ENCODE measurements at regions not wholly inside any gene's neighbourhood (a gene's known extent, or its start where the extent isn't known, plus 50 kb on each side); places are given as distances from the start of the nearest gene placed in this dataset.

GRCh38 chr16:64122177-64122576 lies 999.7 kb downstream of the CDH11 start:
- H3K4me3 ChIP-seq (ENCODE audit: low read length): no peak overlapping the region
- H3K4me1 ChIP-seq (ENCODE audit: insufficient read depth, low read length): no peaks in the 10 kb centered on the region
- H3K27ac ChIP-seq (ENCODE audit: low read length): no peak overlapping the region
- no peaks in the 10 kb centered on the region for H3K36me3 ChIP-seq (ENCODE audit: insufficient read depth, low read depth, low read length)
- no peaks in the 10 kb centered on the region for H3K9me3 ChIP-seq (ENCODE audit: insufficient read depth, low read depth, low read length)
- no peaks in the 10 kb centered on the region for H3K27me3 ChIP-seq (ENCODE audit: insufficient read depth, low read length)
- no peak overlapping the region for H3K9ac ChIP-seq (ENCODE audit: low read depth, low read length)

- Histone ChIP-seq H3K4me1 (ENCODE audit: insufficient read depth, low read length) (no peaks in the 10 kb centered on the region), H3K9me3 (ENCODE audit: insufficient read depth, low read depth, low read length) (no peaks in the 10 kb centered on the region), H3K27me3 (ENCODE audit: insufficient read depth, low read length) (no peaks in the 10 kb centered on the region), H3K36me3 (ENCODE audit: insufficient read depth, low read depth, low read length) (no peaks in the 10 kb centered on the region), H3K9ac (ENCODE audit: low read depth, low read length) (no peak overlapping the region), H3K27ac (ENCODE audit: low read length) (no peak overlapping the region), H3K4me3 (ENCODE audit: low read length) (no peak overlapping the region)
Observed at GRCh38 chr16:64121473-64121872, 1000.4 kb downstream of the CDH11 start.

GRCh38 chr16:64116151-64116550 lies 1005.7 kb downstream of the CDH11 start:
- Histone ChIP-seq H3K27me3 (ENCODE audit: insufficient read depth, low read length) (no peaks in the 10 kb centered on the region), H3K4me3 (ENCODE audit: low read length) (no peak overlapping the region), H3K9me3 (ENCODE audit: insufficient read depth, low read depth, low read length) (no peaks in the 10 kb centered on the region), H3K9ac (ENCODE audit: low read depth, low read length) (no peak overlapping the region), H3K27ac (ENCODE audit: low read length) (no peak overlapping the region), H3K36me3 (ENCODE audit: insufficient read depth, low read depth, low read length) (no peaks in the 10 kb centered on the region), H3K4me1 (ENCODE audit: insufficient read depth, low read length) (no peaks in the 10 kb centered on the region)

- no peaks in the 10 kb centered on the region for H3K36me3 ChIP-seq (ENCODE audit: insufficient read depth, low read depth, low read length)
- H3K9me3 ChIP-seq (ENCODE audit: insufficient read depth, low read depth, low read length): no peaks in the 10 kb centered on the region
- no peak overlapping the region for H3K9ac ChIP-seq (ENCODE audit: low read depth, low read length)
- H3K27me3 ChIP-seq (ENCODE audit: insufficient read depth, low read length): no peaks in the 10 kb centered on the region
- H3K4me3 ChIP-seq (ENCODE audit: low read length): no peak overlapping the region
- no peak overlapping the region for H3K27ac ChIP-seq (ENCODE audit: low read length)
- H3K4me1 ChIP-seq (ENCODE audit: insufficient read depth, low read length): no peaks in the 10 kb centered on the region
Observed at GRCh38 chr16:64109241-64109640, 1012.6 kb downstream of the CDH11 start.

- Histone ChIP-seq H3K36me3 (ENCODE audit: insufficient read depth, low read depth, low read length) (no peaks in the 10 kb centered on the region), H3K4me3 (ENCODE audit: low read length) (no peak overlapping the region), H3K9me3 (ENCODE audit: insufficient read depth, low read depth, low read length) (no peaks in the 10 kb centered on the region), H3K9ac (ENCODE audit: low read depth, low read length) (no peak overlapping the region), H3K27ac (ENCODE audit: low read length) (no peak overlapping the region), H3K27me3 (ENCODE audit: insufficient read depth, low read length) (no peaks in the 10 kb centered on the region), H3K4me1 (ENCODE audit: insufficient read depth, low read length) (no peaks in the 10 kb centered on the region)
Observed at GRCh38 chr16:64102654-64103053, 1019.2 kb downstream of the CDH11 start.

GRCh38 chr16:64098451-64098850 lies 1023.4 kb downstream of the CDH11 start:
- Histone ChIP-seq H3K4me3 (ENCODE audit: low read length) (no peak overlapping the region), H3K27ac (ENCODE audit: low read length) (no peak overlapping the region), H3K4me1 (ENCODE audit: insufficient read depth, low read length) (no peaks in the 10 kb centered on the region)

GRCh38 chr16:64096689-64097088 lies 1025.2 kb downstream of the CDH11 start:
- H3K4me3 ChIP-seq (ENCODE audit: low read length): no peak overlapping the region
- no peak overlapping the region for H3K27ac ChIP-seq (ENCODE audit: low read length)
- H3K36me3 ChIP-seq (ENCODE audit: insufficient read depth, low read depth, low read length): no peaks in the 10 kb centered on the region
- H3K9me3 ChIP-seq (ENCODE audit: insufficient read depth, low read depth, low read length): no peaks in the 10 kb centered on the region
- H3K27me3 ChIP-seq (ENCODE audit: insufficient read depth, low read length): no peaks in the 10 kb centered on the region
- H3K4me1 ChIP-seq (ENCODE audit: insufficient read depth, low read length): no peaks in the 10 kb centered on the region
- no peak overlapping the region for H3K9ac ChIP-seq (ENCODE audit: low read depth, low read length)

More at GRCh38 chr16:64098451-64098850, 1023.4 kb downstream of the CDH11 start:
- Histone ChIP-seq H3K27me3 (ENCODE audit: insufficient read depth, low read length) (no peaks in the 10 kb centered on the region), H3K9me3 (ENCODE audit: insufficient read depth, low read depth, low read length) (no peaks in the 10 kb centered on the region), H3K9ac (ENCODE audit: low read depth, low read length) (no peak overlapping the region), H3K36me3 (ENCODE audit: insufficient read depth, low read depth, low read length) (no peaks in the 10 kb centered on the region)

- Histone ChIP-seq H3K36me3 (ENCODE audit: insufficient read depth, low read depth, low read length) (no peaks in the 10 kb centered on the region), H3K4me1 (ENCODE audit: insufficient read depth, low read length) (no peaks in the 10 kb centered on the region), H3K27ac (ENCODE audit: low read length) (no peak overlapping the region), H3K9ac (ENCODE audit: low read depth, low read length) (no peak overlapping the region), H3K4me3 (ENCODE audit: low read length) (no peak overlapping the region), H3K9me3 (ENCODE audit: insufficient read depth, low read depth, low read length) (no peaks in the 10 kb centered on the region), H3K27me3 (ENCODE audit: insufficient read depth, low read length) (no peaks in the 10 kb centered on the region)
Observed at GRCh38 chr16:64094992-64095634, 1026.8 kb downstream of the CDH11 start.

- no peaks in the 10 kb centered on the region for H3K4me1 ChIP-seq (ENCODE audit: insufficient read depth, low read length)
- no peak overlapping the region for H3K27ac ChIP-seq (ENCODE audit: low read length)
- no peaks in the 10 kb centered on the region for H3K27me3 ChIP-seq (ENCODE audit: insufficient read depth, low read length)
- H3K9me3 ChIP-seq (ENCODE audit: insufficient read depth, low read depth, low read length): no peaks in the 10 kb centered on the region
- no peak overlapping the region for H3K9ac ChIP-seq (ENCODE audit: low read depth, low read length)
- no peak overlapping the region for H3K4me3 ChIP-seq (ENCODE audit: low read length)
- no peaks in the 10 kb centered on the region for H3K36me3 ChIP-seq (ENCODE audit: insufficient read depth, low read depth, low read length)
Observed at GRCh38 chr16:64094181-64094965, 1027.5 kb downstream of the CDH11 start.

- Histone ChIP-seq H3K27me3 (ENCODE audit: insufficient read depth, low read length) (no peaks in the 10 kb centered on the region), H3K27ac (ENCODE audit: low read length) (no peak overlapping the region)
Observed at GRCh38 chr16:64092271-64092670, 1029.6 kb downstream of the CDH11 start.

GRCh38 chr16:64090327-64090726 lies 1031.5 kb downstream of the CDH11 start:
- Histone ChIP-seq H3K9ac (ENCODE audit: low read depth, low read length) (no peak overlapping the region), H3K9me3 (ENCODE audit: insufficient read depth, low read depth, low read length) (no peaks in the 10 kb centered on the region)

More at GRCh38 chr16:64092271-64092670, 1029.6 kb downstream of the CDH11 start:
- H3K36me3 ChIP-seq (ENCODE audit: insufficient read depth, low read depth, low read length): no peaks in the 10 kb centered on the region
- no peaks in the 10 kb centered on the region for H3K4me1 ChIP-seq (ENCODE audit: insufficient read depth, low read length)
- no peak overlapping the region for H3K4me3 ChIP-seq (ENCODE audit: low read length)
- H3K9ac ChIP-seq (ENCODE audit: low read depth, low read length): no peak overlapping the region
- no peaks in the 10 kb centered on the region for H3K9me3 ChIP-seq (ENCODE audit: insufficient read depth, low read depth, low read length)

GRCh38 chr16:64089697-64090096 lies 1032.2 kb downstream of the CDH11 start:
- Histone ChIP-seq H3K4me1 (ENCODE audit: insufficient read depth, low read length) (no peaks in the 10 kb centered on the region), H3K9ac (ENCODE audit: low read depth, low read length) (no peak overlapping the region), H3K27ac (ENCODE audit: low read length) (no peak overlapping the region), H3K36me3 (ENCODE audit: insufficient read depth, low read depth, low read length) (no peaks in the 10 kb centered on the region), H3K9me3 (ENCODE audit: insufficient read depth, low read depth, low read length) (no peaks in the 10 kb centered on the region), H3K27me3 (ENCODE audit: insufficient read depth, low read length) (no peaks in the 10 kb centered on the region), H3K4me3 (ENCODE audit: low read length) (no peak overlapping the region)

More at GRCh38 chr16:64090327-64090726, 1031.5 kb downstream of the CDH11 start:
- H3K27ac ChIP-seq (ENCODE audit: low read length): no peak overlapping the region
- H3K4me3 ChIP-seq (ENCODE audit: low read length): no peak overlapping the region
- no peaks in the 10 kb centered on the region for H3K27me3 ChIP-seq (ENCODE audit: insufficient read depth, low read length)
- no peaks in the 10 kb centered on the region for H3K4me1 ChIP-seq (ENCODE audit: insufficient read depth, low read length)
- no peaks in the 10 kb centered on the region for H3K36me3 ChIP-seq (ENCODE audit: insufficient read depth, low read depth, low read length)

Measured in iPS-20b (cell line).